ENCODE measurements at regions not wholly inside any gene's neighbourhood (a gene's known extent, or its start where the extent isn't known, plus 50 kb on each side); places are given as distances from the start of the nearest gene placed in this dataset.

DNA sequence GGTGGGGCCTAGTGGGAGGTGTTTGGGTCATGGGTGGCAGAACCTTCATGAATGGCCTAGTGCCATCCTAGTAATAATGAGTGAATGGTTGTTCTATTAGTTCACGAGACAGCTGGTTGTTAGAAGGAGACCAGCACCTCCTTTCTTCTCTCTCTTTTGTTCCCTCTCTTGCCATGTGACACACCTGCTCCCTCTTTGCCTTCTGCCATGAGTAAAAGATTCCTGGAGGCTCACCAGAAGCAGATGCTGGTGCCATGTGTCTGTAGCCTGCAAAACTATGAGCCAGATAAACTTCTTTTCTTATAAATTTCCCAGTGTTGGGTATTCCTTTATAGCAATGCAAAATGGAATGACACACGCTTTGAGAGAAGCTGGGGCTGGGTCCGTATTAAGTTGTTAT, 89.0 kb upstream of the SLC4A7 start:
- Mint-ChIP-seq H3K4me1 (ENCODE audit: low read depth, unreplicated experiment) (peaks cover 6% of the 10 kb centered on the region), H3K27me3 (ENCODE audit: unreplicated experiment) (no peaks in the 10 kb centered on the region), H3K9me3 (ENCODE audit: low read depth, unreplicated experiment) (no peaks in the 10 kb centered on the region), H3K36me3 (ENCODE audit: insufficient read depth, unreplicated experiment) (no peaks in the 10 kb centered on the region), H3K27ac (ENCODE audit: unreplicated experiment) (no peak overlapping the region), H3K4me3 (ENCODE audit: low read depth, unreplicated experiment) (no peak overlapping the region)
- TF ChIP-seq, protein P1, sequence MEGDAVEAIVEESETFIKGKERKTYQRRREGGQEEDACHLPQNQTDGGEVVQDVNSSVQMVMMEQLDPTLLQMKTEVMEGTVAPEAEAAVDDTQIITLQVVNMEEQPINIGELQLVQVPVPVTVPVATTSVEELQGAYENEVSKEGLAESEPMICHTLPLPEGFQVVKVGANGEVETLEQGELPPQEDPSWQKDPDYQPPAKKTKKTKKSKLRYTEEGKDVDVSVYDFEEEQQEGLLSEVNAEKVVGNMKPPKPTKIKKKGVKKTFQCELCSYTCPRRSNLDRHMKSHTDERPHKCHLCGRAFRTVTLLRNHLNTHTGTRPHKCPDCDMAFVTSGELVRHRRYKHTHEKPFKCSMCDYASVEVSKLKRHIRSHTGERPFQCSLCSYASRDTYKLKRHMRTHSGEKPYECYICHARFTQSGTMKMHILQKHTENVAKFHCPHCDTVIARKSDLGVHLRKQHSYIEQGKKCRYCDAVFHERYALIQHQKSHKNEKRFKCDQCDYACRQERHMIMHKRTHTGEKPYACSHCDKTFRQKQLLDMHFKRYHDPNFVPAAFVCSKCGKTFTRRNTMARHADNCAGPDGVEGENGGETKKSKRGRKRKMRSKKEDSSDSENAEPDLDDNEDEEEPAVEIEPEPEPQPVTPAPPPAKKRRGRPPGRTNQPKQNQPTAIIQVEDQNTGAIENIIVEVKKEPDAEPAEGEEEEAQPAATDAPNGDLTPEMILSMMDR (IDR thresholded peaks at IDR 0.05; ENCODE audit: unreplicated experiment): no peak
- BruUV-seq (replicated peaks): no TSS peak
- no peak for DNase-seq
- intact Hi-C loops (cut with micrococcal nuclease; ENCODE audit: unreplicated experiment): no loop called here
- CTCF ChIA-PET: no interaction called here

DNA sequence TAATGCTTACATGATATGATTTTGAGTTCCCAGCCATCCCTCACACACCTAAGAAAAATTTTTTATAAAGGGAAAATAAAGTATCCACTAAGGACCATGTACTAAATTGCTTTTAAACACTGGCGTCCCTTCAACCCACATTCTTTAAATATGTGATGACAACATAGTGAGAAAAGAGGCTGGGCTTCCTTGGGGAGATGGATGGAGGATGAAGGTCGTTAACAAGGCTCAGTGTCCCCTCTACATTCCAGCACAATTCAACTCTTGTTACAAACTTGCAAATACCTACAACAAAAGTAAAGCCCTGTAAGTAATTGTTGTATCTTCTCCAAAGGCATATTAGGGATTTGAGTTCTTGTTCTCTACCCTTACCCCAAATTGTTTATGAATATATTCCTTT, 87.2 kb upstream of the SLC4A7 start:
- CTCF ChIA-PET: no interaction called here
- H3K36me3 Mint-ChIP-seq (ENCODE audit: insufficient read depth, unreplicated experiment): no peaks in the 10 kb centered on the region
- BruUV-seq (replicated peaks): no TSS peak
- TF ChIP-seq, protein P1 (IDR thresholded peaks at IDR 0.05; ENCODE audit: unreplicated experiment): no peak
- no peaks in the 10 kb centered on the region for H3K4me1 Mint-ChIP-seq (ENCODE audit: low read depth, unreplicated experiment)
- no peak for DNase-seq
- intact Hi-C loops (cut with micrococcal nuclease; ENCODE audit: unreplicated experiment): no loop called here
- no peaks in the 10 kb centered on the region for H3K27me3 Mint-ChIP-seq (ENCODE audit: unreplicated experiment)
- no peaks in the 10 kb centered on the region for H3K9me3 Mint-ChIP-seq (ENCODE audit: low read depth, unreplicated experiment)
- H3K27ac Mint-ChIP-seq (ENCODE audit: unreplicated experiment): no peak overlapping the region
- no peak overlapping the region for H3K4me3 Mint-ChIP-seq (ENCODE audit: low read depth, unreplicated experiment)

DNA sequence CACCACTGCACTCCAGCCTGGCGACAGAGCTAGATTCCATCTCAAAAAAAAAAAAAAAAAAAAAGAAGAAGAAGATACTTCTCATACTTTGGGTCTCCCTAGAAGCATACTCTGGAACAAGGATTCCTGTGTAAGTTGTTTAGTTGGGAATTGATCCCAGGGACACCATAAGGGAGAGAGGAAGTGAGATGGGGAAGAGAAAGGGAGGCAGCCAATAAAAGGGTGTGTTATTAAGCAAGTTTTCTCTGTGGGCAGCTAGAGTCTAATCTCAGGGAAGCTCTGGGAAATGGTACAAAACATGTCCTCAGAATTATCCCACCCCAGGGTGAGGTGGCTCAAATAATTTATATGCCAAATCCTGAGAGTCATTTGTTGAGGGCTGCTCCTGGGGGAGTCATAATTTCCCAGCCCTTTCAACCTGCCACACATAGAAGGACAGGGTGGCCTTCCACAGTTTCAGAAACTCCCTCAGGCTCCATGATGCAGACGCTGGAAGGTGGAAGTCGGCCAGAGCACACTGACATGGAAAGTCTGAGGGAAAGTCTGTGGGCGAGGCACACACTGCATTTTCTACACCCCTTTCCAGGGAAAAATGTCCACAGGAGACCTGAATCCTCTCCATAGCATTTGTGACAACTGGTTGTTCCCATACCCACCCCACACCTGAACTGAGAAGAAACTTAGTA, 86.4 kb upstream of the SLC4A7 start:
- DNase-seq: no peak

DNA sequence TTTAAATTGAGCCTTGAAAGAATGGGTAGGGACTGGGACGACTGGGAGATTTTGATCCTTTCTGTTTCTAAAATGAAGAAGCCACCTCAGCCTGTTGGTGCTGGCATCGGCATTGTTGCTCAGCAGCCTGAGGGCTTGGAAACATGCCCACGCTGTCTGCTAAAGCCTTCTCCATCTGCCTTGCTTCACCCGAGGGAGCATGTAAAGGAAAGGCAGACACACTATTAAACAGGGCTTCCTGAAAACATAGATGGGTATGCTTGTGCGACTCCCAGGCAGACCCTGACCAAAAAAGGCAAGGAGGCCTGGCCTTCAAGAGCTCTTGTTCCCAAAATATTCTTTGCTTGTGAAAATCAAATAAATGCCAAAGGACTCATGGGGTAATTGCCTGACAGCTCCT, 84.2 kb upstream of the SLC4A7 start:
- intact Hi-C loops (cut with micrococcal nuclease; ENCODE audit: unreplicated experiment): no loop called here
- Mint-ChIP-seq H3K4me3 (ENCODE audit: low read depth, unreplicated experiment) (no peak overlapping the region), H3K27ac (ENCODE audit: unreplicated experiment) (no peak overlapping the region), H3K4me1 (ENCODE audit: low read depth, unreplicated experiment) (no peaks in the 10 kb centered on the region), H3K36me3 (ENCODE audit: insufficient read depth, unreplicated experiment) (no peaks in the 10 kb centered on the region), H3K9me3 (ENCODE audit: low read depth, unreplicated experiment) (no peaks in the 10 kb centered on the region), H3K27me3 (ENCODE audit: unreplicated experiment) (no peaks in the 10 kb centered on the region)
- no TSS peak for BruUV-seq (replicated peaks)
- TF ChIP-seq, protein P1 (IDR thresholded peaks at IDR 0.05; ENCODE audit: unreplicated experiment): no peak
- no peak for DNase-seq
- CTCF ChIA-PET: no interaction called here

More for the DNA sequence above, 86.4 kb upstream of the SLC4A7 start:
- Mint-ChIP-seq H3K4me1 (ENCODE audit: low read depth, unreplicated experiment) (no peaks in the 10 kb centered on the region), H3K27me3 (ENCODE audit: unreplicated experiment) (no peaks in the 10 kb centered on the region), H3K27ac (ENCODE audit: unreplicated experiment) (no peak overlapping the region), H3K36me3 (ENCODE audit: insufficient read depth, unreplicated experiment) (no peaks in the 10 kb centered on the region), H3K4me3 (ENCODE audit: low read depth, unreplicated experiment) (no peak overlapping the region), H3K9me3 (ENCODE audit: low read depth, unreplicated experiment) (no peaks in the 10 kb centered on the region)
- TF ChIP-seq, protein P1 (IDR thresholded peaks at IDR 0.05; ENCODE audit: unreplicated experiment): no peak
- no TSS peak for BruUV-seq (replicated peaks)
- intact Hi-C loops (cut with micrococcal nuclease; ENCODE audit: unreplicated experiment): no loop called here
- CTCF ChIA-PET: no interaction called here
